ENCODE measurements at regions not wholly inside any gene's neighbourhood (a gene's known extent, or its start where the extent isn't known, plus 50 kb on each side); places are given as distances from the start of the nearest gene placed in this dataset.
"Not testable (repeated sequence)": the region's sequence is repeated elsewhere in the genome, so short reads cannot be mapped to it uniquely, and the experiment has no call there.

GRCh38 chr1:199221371-199222150 lies 582.7 kb downstream of the PTPRC start:
- no peak for DNase-seq (ENCODE audit: low read depth)

DNA sequence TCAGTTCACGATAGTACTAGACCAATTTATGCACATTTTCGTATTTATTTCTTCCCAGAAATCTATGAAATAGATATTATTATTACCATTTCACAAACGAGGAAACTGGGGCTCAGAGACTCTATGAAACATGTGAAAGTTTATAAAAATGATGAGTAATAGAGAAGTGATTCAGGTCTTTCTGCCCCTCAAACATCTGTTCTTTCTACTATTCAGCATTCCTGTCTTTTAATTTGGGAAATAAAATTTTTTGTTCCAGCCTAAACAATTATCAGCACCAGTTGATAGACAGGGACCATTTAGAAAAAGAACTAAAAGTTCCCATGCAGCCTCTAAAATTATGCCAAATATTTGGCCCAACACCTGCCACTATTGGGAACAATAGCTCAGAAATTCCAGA lies 585.1 kb downstream of the PTPRC start:
- no peak for DNase-seq (ENCODE audit: low read depth)

- no peak for DNase-seq (ENCODE audit: low read depth)
These were observed 587.3 kb downstream of the PTPRC start for GRCh38 chr1:199226163-199226562.

GRCh38 chr1:199242147-199242546 lies 603.3 kb downstream of the PTPRC start:
- DNase-seq (ENCODE audit: low read depth) = no peak

- DNase-seq (ENCODE audit: low read depth) = no peak
These were observed 603.8 kb downstream of the PTPRC start for GRCh38 chr1:199242601-199243000.

DNA sequence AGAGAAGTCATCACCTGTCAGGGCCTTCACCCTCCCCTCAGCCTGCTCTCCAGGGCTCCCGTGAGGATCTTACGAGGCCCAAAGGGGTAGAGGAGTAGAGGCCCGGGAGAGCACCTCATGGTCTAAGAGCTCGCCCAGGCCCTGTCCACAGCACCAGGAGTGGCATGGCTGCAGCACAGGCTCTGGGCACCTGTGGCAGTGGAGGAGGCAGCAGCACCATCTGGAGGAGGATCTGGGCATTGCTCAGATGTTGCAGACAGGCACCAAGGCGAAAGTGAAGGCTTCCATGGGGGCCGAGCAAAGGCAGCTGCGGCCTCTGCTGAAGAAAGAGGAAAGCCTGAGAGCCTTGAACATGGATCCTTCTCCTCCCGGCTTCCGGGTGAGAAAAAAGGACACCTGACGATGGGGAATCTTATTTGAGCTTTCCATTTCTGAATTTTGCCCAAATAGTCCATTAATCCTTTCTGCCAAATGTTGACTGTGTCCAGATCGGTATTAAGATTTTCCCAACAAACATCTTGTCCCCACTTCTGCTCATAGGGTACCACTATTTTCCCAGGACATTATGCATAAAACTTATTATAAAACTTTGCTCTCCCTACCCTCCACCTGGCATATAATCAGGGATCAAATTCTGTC lies 604.7 kb downstream of the PTPRC start:
- DNase-seq (ENCODE audit: low read depth) = peak; percentile 47

DNA sequence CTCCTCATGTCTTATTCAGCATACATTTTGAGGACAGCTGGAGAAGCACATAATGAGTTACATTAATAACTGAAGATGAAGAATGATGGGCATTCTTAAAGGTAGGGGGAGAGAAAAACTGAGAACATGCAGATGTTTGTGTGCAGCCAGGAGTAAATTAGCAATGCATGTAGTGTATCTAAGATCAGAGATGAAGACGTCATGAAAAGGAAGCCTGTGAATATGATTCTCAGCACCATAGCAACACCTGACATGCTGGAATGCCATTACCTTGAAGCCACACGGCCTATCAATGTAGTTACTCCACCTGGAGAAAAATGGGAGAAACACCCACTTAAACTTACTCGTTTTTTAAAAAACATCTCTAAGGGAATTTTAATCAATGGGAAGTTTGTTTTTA lies 607.1 kb downstream of the PTPRC start:
- DNase-seq (ENCODE audit: low read depth) = no peak

- no peak for DNase-seq (ENCODE audit: low read depth)
These were observed 607.9 kb downstream of the PTPRC start for GRCh38 chr1:199246716-199247115.

DNA sequence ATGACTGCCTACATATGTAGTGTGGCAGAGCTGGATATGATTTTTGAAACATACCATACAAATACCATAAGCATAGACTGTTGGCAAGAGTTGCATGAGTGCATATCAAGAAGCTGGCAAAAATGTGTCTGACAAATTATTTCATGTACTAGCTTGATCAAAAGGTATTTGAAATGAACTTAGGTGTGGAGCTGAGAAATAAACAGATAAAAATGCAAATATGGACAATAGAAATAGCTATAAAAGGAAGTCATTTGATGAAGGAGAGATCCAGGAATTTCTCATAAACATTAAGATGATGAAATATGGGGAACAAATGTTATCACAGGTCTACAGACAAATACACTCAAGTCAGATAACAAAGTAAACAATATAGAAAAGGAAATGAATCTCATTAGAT lies 609.1 kb downstream of the PTPRC start:
- no peak for DNase-seq (ENCODE audit: low read depth)

- DNase-seq (ENCODE audit: low read depth) = not testable (repeated sequence)
These were observed 615.2 kb downstream of the PTPRC start for GRCh38 chr1:199254040-199254439.

- no peak for DNase-seq (ENCODE audit: low read depth)
These were observed 622.5 kb downstream of the PTPRC start for GRCh38 chr1:199261328-199261727.

GRCh38 chr1:199264283-199264682 lies 625.4 kb downstream of the PTPRC start:
- DNase-seq (ENCODE audit: low read depth) = no peak

DNA sequence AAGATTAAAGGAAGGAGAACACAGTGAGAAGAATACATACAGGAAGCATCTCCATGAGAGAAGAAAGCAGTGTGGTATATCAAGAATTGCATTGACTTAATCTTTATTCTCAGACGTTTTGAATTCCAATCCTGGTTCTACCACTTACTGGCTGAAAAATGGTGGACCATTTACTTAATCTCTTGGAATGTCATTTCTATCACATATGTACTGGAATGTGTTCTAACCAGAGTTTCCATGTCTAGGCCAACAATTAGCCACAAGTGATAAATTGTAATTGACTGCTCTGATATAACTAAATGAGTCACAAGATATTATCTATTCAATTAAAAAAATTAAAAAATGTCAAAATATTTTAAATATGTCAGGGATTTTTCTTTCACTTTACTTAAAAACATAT lies 626.1 kb downstream of the PTPRC start:
- DNase-seq (ENCODE audit: low read depth) = no peak

DNA sequence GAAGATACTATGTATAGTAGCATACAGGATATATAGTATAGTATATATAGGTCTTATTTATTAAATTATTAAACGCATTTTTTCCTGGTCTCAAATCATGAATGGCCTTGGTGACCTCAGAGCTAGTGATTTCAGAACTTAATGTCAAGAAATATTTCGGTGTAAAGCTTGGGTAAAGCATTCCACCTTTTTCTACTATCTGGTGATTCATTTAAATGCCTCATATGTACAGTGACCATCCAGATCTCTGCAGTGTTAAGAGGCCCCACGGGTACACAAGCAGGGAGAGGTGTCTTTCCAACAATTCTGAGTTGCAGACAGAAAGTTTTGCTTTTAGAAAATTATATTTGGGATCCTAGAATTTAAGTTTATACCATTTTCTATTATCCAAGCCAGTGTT lies 626.5 kb downstream of the PTPRC start:
- no peak for DNase-seq (ENCODE audit: low read depth)

DNA sequence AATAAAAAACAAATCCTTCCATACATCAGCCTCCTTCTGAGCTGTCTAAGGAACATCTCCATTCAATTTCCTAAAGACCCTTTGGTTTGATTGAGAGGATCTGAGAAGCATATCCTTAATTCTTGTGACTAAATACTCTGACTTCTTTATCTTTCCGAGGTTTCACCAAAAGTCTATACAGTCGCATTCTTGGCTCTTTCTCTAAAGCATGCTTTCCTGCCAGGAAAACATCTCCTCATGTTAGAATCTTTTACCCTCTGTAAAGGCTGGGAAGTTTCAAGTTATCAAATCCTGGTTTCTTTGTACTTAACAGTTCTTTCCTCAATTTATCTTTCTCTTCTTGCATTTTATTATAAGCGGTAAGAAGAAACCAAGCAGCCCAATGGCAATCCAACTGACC lies 630.4 kb downstream of the PTPRC start:
- DNase-seq (ENCODE audit: low read depth) = no peak

DNA sequence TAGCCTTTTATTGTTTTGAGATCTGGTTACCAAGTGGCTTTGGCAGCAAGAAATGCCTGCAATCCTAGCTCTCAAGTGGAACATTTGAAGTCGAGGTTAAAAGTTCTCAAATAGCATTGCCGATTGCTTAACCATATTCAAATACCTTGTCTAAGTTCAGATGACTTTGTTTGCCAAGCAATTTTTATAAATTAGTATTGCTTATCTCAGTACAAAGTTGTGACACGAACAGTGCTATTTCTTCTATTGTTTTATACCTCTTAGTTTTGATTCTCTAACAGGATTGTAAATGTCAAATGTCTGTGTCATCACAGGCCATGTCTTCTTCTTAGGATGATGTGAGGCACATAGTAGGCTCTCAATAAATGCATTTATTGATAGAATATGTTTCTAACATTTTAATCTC lies 633.3 kb downstream of the PTPRC start:
- no peak for DNase-seq (ENCODE audit: low read depth)

GRCh38 chr1:199272628-199273086 lies 633.8 kb downstream of the PTPRC start:
- DNase-seq (ENCODE audit: low read depth) = no peak

DNA sequence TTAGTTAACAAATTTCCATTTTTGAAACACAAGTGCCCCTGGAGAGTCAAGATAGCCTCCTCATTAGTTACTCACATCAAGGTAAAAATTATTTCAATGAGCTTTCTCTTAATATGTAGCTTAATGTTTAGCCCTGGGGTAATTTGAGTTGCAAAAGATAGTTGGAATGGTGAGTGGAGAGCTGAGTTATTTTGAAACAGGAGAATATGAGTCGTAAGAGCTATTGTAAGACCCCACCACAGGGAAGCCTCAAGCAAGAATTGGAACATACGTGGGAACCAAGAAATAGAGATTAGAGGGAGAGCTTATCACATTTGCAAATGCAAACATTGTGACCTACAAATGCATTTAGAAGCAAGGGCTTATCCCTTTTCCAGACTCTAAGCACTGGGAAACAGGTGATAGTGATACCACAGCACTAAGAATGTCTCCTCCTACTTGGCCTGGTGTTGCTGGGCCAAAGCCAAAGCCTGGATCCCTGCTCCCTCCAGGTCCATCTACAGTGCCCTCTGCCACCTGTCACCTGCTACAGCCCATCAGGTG lies 635.1 kb downstream of the PTPRC start:
- no peak for DNase-seq (ENCODE audit: low read depth)

- DNase-seq (ENCODE audit: low read depth) = no peak
These were observed 640.2 kb downstream of the PTPRC start for GRCh38 chr1:199279067-199279466.

- no peak for DNase-seq (ENCODE audit: low read depth)
These were observed 641.2 kb downstream of the PTPRC start for GRCh38 chr1:199279872-199280645.

DNA sequence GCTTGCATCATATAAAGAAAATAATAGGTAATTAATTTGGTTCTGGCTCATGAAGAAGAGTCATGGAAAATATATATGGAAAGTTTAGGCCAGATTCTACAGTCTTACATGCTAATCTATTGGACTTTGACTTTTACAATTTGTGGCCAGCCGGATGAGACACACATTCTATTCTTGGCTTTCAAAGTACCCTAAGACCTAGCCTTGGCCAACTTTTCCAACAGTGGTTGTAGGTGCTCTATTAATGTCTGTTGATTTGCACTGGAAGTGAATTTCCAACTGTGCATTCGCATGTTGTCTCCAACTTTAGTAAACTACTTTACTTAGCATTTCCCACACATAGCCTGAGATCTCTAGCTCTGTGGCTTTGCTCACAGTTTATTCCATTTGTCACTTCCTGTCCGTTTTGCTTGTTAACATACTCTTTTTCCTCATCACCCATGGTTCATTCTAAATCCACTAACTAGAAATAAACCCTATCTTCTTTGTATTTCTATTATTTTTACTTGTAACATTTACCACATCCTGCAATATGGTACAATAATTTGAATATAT lies 644.0 kb downstream of the PTPRC start:
- DNase-seq (ENCODE audit: low read depth) = no peak

DNA sequence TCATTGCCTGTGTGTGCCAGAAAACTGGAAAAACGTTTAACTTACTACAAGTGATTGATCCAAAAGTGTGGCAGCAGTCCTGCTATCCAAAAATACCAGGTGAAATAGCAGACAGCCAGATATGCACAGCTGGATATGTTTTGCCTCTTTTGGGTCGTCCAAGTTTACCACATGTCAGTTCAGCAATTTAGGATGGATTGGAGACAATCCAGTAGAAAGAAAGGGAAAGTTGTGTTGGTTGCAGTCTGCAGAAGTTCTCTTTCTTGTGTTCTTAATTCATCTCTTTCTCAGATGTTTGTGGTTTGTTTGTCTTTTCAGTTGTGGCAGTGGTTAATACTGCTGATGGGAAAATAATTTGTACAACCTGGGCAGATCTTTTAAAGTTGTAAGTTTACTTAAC lies 645.0 kb downstream of the PTPRC start:
- DNase-seq (ENCODE audit: low read depth) = no peak
